Stimulated activated effector memory CD8-positive, alpha-beta T cell treated with anti-CD3 and anti-CD28 coated beads, Interleukin-12 subunit alpha, Interleukin-12 subunit beta, amount 100 ng/mL, for 72 hours (primary cell): ENCODE measurements at regions not wholly inside any gene's neighbourhood (a gene's known extent, or its start where the extent isn't known, plus 50 kb on each side); places are given as distances from the start of the nearest gene placed in this dataset.

Experiments
- ATAC-seq: fragments of 150-1000 bp; cut with Tn5 transposase; 2 replicates; pipeline ENCODE4 v1.10.0; 2021
- DNase-seq, 2 donors: peaks; one replicate each; pipeline ENCODE4 v3.0.0; 2021 to 2022; ENCODE audit warnings: low spot score in 2 of 2
- H3K27ac Mint-ChIP-seq: one replicate; pipeline ENCODE4 v1.8.0; 2022; ENCODE audit warnings: mild to moderate bottlenecking, mixed read lengths
- H3K36me3 Mint-ChIP-seq: one replicate; pipeline ENCODE4 v1.8.0; 2022; ENCODE audit warnings: mild to moderate bottlenecking, mixed read lengths
- H3K4me1 Mint-ChIP-seq: one replicate; pipeline ENCODE4 v1.8.0; 2022; ENCODE audit warnings: mixed read lengths
- H3K4me3 Mint-ChIP-seq: one replicate; pipeline ENCODE4 v1.8.0; 2022; ENCODE audit warnings: mild to moderate bottlenecking, mixed read lengths
- H3K9me3 Mint-ChIP-seq: one replicate; pipeline ENCODE4 v1.8.0; 2022; ENCODE audit warnings: mixed read lengths

DNA sequence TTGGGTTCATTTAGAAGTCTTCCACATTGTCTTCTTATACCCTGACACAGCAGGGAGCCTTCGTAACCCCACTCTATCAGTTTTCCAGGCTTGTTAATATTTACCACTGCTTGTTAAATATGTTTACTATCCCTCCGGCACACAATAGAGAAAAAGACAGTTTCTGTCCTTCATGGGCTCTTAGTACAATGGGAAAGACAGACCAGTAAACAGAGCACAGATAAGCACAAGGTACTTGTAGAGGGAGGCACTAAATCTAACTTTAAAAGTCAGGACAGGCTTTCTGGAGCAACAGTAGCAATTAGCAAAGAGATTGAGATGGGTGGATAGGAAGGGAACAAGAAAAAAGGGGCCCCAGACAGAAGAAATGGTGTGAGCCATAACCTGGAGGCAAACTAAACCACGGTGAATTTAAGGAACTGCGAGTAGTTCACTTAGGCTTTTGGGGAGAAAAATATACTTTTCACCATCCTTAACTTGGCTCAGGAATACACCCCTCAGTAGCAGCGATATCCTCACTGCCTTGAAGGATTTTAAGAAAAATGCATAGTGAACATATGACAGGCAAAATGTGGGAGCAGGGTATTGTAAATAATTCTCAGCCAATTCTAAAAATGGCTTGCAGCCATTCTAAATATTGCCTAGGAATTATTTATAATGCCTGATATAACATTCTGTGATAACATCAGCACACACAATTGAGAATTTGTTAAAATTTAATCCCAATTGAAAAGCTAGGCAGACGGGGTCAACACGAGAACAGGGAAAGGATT, 383.7 kb downstream of the CDH2 start:
- Mint-ChIP-seq H3K4me1 (no peaks in the 10 kb centered on the region), H3K9me3 (peaks cover 5% of the 10 kb centered on the region), H3K36me3 (no peaks in the 10 kb centered on the region), H3K4me3 (no peak overlapping the region), H3K27ac (no peak overlapping the region)
- DNase-seq (no peak), ATAC-seq (no peak)

DNA sequence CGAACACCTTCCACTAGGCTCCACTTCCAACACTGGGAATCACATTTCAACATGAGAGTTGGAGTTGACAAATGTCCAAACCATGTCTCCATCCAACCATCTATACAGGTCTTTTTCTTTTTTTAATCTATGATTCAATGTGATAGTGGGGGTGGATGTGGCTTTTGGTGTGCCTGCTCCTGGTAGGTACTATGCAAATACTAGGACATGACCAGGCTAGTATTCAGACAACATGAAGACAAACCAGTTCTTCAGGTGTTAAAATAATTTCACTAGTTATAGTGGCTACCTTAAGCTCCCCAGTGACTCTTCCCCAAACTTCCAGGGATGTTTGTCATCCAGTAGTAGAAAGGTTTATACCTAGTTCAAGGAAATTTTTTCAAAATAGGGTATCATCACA, 387.5 kb downstream of the CDH2 start:
- no peaks in the 10 kb centered on the region for H3K4me1 Mint-ChIP-seq
- H3K4me3 Mint-ChIP-seq, result no peak overlapping the region
- peaks cover 14% of the 10 kb centered on the region for H3K9me3 Mint-ChIP-seq
- no peak for ATAC-seq
- H3K27ac Mint-ChIP-seq, result no peak overlapping the region
- DNase-seq, result no peak
- H3K36me3 Mint-ChIP-seq, result no peaks in the 10 kb centered on the region

DNA sequence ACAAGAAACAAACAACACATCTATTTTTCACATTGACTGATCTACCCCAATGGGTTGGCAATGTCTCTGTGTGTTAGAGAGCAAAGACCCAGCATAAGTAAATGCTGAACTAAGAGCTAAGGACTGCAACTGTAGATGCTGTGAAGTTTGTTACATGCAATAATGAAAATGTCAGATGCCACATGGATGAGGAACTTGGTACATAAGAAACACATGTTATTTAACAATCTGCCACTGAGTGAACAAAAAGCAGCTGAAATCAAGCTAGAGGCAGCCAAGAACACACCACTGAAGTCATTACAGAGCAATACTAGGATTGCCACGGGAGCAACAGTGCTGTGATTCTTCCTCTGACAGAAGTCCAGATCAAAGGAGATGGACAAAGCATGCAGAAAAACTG, 389.4 kb downstream of the CDH2 start:
- Mint-ChIP-seq H3K4me3 (no peak overlapping the region), H3K36me3 (no peaks in the 10 kb centered on the region), H3K27ac (no peak overlapping the region), H3K9me3 (peaks cover 11% of the 10 kb centered on the region), H3K4me1 (no peaks in the 10 kb centered on the region)
- DNase-seq (no peak), ATAC-seq (no peak)

DNA sequence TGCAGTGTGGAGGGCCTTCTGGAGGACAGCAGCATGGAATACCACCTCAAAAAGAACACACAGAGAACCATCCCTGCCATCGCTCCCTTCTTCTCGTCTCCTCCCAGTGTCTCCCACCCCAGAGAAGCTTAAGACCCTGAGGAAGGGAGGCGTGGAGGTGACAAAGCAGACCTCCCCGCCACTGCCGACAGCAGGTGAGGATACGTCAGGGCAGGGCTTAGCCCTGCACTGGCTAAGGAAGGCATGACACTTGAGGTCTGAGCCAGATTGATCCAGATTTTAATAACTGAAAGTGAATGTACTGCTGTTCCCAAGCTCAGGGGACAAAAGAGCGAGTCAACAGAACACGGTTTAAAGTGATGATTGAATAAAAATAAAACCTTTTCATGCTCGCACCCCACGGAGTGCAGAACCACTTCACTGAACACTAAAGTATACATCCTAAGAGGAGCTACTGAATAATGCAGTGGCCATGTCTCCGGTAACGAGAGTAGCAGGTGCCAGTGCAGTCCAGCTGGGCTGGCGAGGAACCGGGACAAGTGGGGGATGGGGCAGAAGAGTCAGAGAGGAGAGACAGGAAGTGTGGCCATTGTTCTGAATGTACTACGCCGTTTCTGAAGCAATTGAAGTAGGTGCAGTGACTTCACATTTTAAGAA, 391.0 kb downstream of the CDH2 start:
- DNase-seq (no peak), ATAC-seq (no peak)
- Mint-ChIP-seq H3K36me3 (no peaks in the 10 kb centered on the region), H3K4me3 (no peak overlapping the region), H3K27ac (no peak overlapping the region), H3K4me1 (no peaks in the 10 kb centered on the region), H3K9me3 (peaks cover 11% of the 10 kb centered on the region)

DNA sequence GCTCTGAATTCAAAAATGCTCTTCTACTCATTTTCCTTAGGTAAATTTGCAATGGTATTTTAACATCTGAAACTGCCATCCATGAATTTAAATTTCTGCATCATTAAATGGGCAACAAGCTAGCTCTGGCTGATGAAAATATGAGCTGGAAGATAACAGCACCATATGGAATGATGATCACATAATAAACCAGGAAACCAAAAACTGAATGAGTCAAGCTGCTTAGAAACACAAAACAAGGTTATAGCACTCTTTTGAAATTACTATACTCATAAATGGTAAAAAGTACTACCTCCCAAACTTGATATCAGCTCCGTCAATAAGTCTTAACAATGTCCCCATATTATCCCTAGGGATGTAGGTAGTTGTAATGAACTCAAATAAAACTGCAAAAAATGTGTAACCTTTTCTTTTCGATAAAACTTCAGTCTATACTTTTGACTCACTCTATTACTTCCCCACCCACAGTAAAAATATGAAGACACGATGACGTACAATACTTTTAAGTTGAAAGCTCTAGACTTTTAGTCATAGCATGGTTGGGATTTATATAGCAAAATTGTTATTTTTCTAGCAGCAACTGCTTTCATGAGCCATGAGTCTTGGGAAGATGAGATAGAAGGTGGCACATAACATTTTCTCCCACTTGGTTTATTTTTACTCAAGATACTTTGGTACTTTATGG, 396.7 kb downstream of the CDH2 start:
- no peaks in the 10 kb centered on the region for H3K36me3 Mint-ChIP-seq
- ATAC-seq, result no peak
- H3K4me1 Mint-ChIP-seq, result no peaks in the 10 kb centered on the region

DNA sequence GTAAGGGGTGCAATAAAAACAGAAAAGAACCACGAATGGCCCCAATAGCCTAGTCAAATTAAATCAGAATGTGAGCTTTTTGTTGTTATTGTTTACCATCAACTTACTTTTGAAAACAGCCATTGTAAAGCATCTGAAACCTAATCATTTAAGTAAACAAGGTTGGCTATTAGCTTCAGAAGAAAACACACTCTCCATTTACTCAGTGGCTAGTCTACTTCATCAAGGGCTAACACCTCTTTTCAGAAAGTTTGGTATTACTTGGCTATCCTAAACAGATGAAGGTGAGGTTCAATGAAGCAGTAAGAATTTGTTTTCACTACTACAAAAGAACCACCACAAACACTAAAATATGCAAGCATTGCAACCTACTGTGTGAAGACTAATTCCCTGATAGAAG, 398.0 kb downstream of the CDH2 start:
- DNase-seq (no peak), ATAC-seq (no peak)
- Mint-ChIP-seq H3K4me3 (no peak overlapping the region), H3K4me1 (no peaks in the 10 kb centered on the region), H3K27ac (no peak overlapping the region), H3K36me3 (no peaks in the 10 kb centered on the region), H3K9me3 (peaks cover 10% of the 10 kb centered on the region)

More for the DNA sequence above, 396.7 kb downstream of the CDH2 start:
- H3K9me3 Mint-ChIP-seq, result peaks cover 10% of the 10 kb centered on the region
- no peak overlapping the region for H3K27ac Mint-ChIP-seq
- H3K4me3 Mint-ChIP-seq, result no peak overlapping the region
- DNase-seq, result no peak

DNA sequence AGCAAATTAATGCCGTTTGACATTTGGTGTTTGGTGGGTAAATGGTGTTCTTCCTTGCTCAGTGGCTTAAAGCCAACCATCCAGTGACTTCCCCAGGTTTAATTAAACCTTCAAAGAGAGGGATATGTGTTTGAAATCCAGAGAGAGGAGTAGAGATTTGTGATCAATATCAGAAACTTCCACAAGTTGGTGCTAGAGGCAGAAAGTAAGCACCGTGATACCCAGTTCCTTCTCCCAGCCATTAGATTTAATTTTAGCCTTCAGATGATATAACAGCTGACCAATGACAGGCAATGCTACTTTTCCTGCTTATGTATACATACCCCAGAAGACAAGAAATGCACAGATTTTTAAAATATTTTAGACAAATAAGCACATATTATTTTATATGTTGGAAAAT, 398.5 kb downstream of the CDH2 start:
- no peak for DNase-seq
- no peak for ATAC-seq
- Mint-ChIP-seq H3K36me3 (no peaks in the 10 kb centered on the region), H3K4me3 (no peak overlapping the region), H3K27ac (no peak overlapping the region), H3K9me3 (peaks cover 10% of the 10 kb centered on the region), H3K4me1 (no peaks in the 10 kb centered on the region)

DNA sequence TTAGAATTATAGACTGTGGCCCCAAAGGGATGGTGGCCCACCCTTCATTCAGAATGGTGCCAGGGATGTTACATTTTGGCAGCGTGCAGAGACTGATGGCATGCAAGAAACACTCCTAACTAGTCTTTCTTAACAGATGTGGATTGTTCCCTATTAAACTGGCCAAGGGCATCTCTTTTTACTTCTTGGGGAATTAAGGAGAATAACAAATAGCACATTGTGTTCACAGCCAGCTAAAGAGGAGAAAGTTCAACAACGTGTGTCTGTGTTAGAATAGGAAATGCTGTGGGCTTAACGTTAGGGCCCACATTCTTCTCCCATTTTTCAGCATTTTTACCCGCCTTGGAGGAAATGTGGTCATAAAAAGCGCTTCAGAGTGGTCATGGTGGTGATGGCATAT, 404.8 kb downstream of the CDH2 start:
- ATAC-seq, result no peak
- H3K4me3 Mint-ChIP-seq, result no peak overlapping the region
- H3K36me3 Mint-ChIP-seq, result no peaks in the 10 kb centered on the region
- H3K9me3 Mint-ChIP-seq, result peaks cover 3% of the 10 kb centered on the region
- no peak overlapping the region for H3K27ac Mint-ChIP-seq
- H3K4me1 Mint-ChIP-seq, result no peaks in the 10 kb centered on the region
- DNase-seq, result no peak

DNA sequence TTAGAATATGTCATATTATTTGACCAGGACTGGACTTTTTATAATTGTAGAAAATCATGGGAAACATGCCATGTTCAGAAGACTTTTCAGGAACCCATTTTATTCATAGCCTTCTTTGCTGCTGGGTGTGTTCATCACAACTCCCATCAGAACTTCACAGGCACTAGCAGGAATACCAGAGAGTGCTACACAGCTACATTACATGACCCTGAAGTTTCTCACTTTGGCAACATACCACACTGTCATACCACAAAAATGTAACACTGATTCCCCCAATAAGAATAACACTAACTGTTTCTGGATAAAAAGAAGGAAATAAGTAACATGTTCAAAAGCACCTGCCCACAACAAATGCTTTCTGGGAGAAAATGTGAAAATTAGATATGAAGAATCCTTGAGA, 405.4 kb downstream of the CDH2 start:
- peaks cover 3% of the 10 kb centered on the region for H3K9me3 Mint-ChIP-seq
- ATAC-seq, result no peak
- H3K27ac Mint-ChIP-seq, result no peak overlapping the region
- H3K4me1 Mint-ChIP-seq, result no peaks in the 10 kb centered on the region
- no peaks in the 10 kb centered on the region for H3K36me3 Mint-ChIP-seq
- no peak overlapping the region for H3K4me3 Mint-ChIP-seq
- no peak for DNase-seq

DNA sequence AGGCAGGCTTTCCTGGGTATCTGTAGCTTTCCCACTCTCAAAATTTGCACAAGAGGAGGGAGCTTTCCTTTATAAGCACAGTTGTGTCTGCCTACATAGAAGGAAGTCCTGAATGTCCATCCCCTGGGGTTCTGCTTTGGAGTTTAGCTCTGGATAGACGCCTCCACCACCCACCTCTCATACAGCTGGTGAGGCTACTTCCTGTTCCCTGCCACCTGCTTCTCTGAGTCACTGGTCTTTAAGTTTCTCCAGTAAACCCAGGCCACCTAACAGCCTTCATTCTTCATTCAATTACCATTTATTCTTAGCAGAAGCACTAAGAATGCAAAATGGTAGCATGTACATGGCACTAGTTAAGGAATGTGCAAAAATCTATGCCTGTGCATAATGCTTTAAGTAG, 407.8 kb downstream of the CDH2 start:
- no peaks in the 10 kb centered on the region for H3K4me1 Mint-ChIP-seq

DNA sequence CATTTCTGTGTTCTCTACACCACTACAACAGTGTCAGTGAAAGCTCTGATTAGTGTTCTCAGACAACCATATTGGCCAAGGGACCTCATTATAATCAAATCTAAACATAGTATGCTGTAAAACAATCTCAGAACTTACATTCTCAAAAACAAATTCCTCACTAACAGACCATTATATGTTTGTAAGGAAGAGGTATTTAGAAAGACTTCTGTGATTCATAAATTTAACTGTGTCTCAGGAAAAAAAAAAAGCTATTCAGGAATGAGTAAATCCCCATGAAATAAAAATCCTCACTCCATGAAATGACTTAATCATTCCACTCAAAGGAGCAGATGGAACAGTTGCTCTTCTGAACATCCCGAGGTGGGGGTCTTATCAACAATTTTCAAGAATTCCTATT, 413.0 kb downstream of the CDH2 start:
- H3K36me3 Mint-ChIP-seq, result no peaks in the 10 kb centered on the region
- H3K27ac Mint-ChIP-seq, result no peak overlapping the region
- no peaks in the 10 kb centered on the region for H3K4me1 Mint-ChIP-seq
- H3K9me3 Mint-ChIP-seq, result peaks cover 5% of the 10 kb centered on the region
- DNase-seq (no peak), ATAC-seq (no peak)
- H3K4me3 Mint-ChIP-seq, result no peak overlapping the region

More for the DNA sequence above, 407.8 kb downstream of the CDH2 start:
- peaks cover 6% of the 10 kb centered on the region for H3K9me3 Mint-ChIP-seq
- no peak overlapping the region for H3K27ac Mint-ChIP-seq
- ATAC-seq, result no peak
- DNase-seq, result no peak
- H3K4me3 Mint-ChIP-seq, result no peak overlapping the region
- no peaks in the 10 kb centered on the region for H3K36me3 Mint-ChIP-seq

DNA sequence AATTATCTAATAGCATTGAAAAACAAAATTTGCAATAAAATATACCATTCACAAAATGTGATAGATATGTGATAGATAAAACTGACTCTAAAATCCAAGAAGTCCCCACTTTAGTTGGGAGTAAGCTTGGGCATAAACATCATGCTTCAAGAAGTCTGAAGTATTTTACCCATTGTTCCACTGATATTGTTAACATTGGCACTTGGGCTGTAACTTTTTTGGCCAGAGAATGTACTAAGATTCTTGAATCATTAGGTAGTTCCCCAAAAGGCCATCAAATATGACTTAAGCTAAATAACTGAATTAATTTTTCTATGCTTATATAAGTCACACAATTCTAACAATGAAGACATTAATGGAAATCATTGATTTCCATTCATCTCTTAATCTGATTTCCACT, 413.6 kb downstream of the CDH2 start:
- H3K36me3 Mint-ChIP-seq, result no peaks in the 10 kb centered on the region
- H3K4me3 Mint-ChIP-seq, result no peak overlapping the region
- H3K4me1 Mint-ChIP-seq, result no peaks in the 10 kb centered on the region
- H3K27ac Mint-ChIP-seq, result no peak overlapping the region
- DNase-seq (no peak), ATAC-seq (no peak)
- H3K9me3 Mint-ChIP-seq, result peaks cover 5% of the 10 kb centered on the region

DNA sequence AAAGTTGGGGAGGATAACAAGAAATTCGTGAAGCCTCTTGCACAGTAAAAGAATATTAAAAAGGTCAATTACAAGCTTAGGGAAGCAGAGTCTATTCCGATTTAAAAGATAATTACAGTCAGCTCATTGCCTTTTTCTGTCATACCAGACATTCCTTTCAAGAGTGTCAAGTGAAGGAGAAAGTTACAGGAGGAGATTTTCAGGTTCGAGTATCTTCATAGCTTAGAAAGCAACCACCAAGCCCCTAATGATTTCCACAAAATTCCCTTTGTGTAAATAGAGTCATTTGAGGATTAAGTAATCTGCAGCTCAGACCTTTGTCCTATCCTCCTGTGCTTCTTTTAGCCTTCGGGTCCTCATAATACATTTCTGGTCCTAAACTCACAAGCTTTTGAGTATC, 414.9 kb downstream of the CDH2 start:
- no peak for DNase-seq
- Mint-ChIP-seq H3K4me1 (no peaks in the 10 kb centered on the region), H3K9me3 (peaks cover 5% of the 10 kb centered on the region), H3K4me3 (no peak overlapping the region), H3K27ac (no peak overlapping the region), H3K36me3 (no peaks in the 10 kb centered on the region)
- ATAC-seq, result no peak

DNA sequence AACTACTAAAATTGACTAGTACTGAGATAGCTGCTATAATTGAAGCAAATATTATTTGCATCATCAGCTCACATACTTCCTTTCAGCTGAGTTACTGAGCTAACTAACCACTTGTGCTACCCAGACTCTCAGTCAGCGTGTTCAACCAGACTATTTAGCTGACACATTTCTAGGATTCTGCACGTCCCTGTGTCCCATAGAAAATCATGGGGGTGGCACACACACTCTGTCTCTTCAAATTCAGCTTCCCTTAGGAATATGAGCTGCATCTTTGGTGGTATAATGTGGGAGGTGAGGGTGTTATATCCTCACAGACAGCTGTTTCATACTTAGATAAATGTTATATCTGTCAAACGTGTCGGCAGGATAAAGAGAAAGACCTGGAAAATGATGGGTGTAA, 424.0 kb downstream of the CDH2 start:
- DNase-seq, result no peak
- no peaks in the 10 kb centered on the region for H3K36me3 Mint-ChIP-seq
- no peak overlapping the region for H3K27ac Mint-ChIP-seq
- H3K4me3 Mint-ChIP-seq, result no peak overlapping the region
- H3K4me1 Mint-ChIP-seq, result no peaks in the 10 kb centered on the region
- ATAC-seq, result no peak
- peaks cover 13% of the 10 kb centered on the region for H3K9me3 Mint-ChIP-seq

DNA sequence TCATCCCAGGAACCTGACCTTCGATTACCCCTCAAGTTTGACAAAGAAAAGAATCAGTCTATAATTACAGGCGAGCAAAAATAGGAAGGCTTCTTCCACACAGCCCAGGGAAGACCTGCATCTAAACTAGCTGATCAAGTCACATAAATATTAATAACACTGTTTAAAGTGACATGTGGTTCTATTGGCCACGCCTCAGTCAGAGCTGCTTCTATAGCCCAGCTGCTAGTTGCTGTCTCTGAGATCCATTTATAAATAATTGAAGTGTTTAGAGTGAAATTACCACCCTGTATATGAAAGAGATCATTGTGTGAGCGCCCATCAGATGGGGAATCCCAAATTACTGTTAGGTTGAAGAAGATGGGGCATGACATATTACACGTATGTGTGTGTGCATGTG, 426.0 kb downstream of the CDH2 start:
- Mint-ChIP-seq H3K27ac (no peak overlapping the region), H3K4me3 (no peak overlapping the region), H3K4me1 (no peaks in the 10 kb centered on the region), H3K9me3 (peaks cover 15% of the 10 kb centered on the region), H3K36me3 (no peaks in the 10 kb centered on the region)
- no peak for ATAC-seq
- DNase-seq, result no peak

DNA sequence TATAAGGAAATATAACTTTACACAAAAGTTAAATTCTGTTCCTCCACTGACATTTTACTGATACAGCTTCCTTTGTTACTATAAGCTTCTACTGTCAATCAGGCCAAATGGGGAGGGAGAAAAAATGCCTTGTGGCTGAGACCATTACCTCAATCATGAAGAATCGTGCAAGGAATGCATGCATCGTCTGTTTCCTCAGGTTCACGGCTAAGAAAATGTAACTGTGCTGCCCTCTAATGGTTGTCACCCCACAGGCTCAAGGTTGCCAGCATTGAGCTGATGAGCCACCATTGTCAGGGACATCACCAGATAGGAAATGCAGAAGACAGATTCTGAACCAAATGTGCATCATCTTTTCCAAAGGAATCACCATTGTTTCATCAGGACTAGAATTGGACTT, 426.9 kb downstream of the CDH2 start:
- Mint-ChIP-seq H3K36me3 (no peaks in the 10 kb centered on the region), H3K4me1 (no peaks in the 10 kb centered on the region), H3K4me3 (no peak overlapping the region), H3K9me3 (peaks cover 13% of the 10 kb centered on the region), H3K27ac (no peak overlapping the region)
- DNase-seq (no peak), ATAC-seq (no peak)
